ENCODE measurements at regions not wholly inside any gene's neighbourhood (a gene's known extent, or its start where the extent isn't known, plus 50 kb on each side); places are given as distances from the start of the nearest gene placed in this dataset.

DNA sequence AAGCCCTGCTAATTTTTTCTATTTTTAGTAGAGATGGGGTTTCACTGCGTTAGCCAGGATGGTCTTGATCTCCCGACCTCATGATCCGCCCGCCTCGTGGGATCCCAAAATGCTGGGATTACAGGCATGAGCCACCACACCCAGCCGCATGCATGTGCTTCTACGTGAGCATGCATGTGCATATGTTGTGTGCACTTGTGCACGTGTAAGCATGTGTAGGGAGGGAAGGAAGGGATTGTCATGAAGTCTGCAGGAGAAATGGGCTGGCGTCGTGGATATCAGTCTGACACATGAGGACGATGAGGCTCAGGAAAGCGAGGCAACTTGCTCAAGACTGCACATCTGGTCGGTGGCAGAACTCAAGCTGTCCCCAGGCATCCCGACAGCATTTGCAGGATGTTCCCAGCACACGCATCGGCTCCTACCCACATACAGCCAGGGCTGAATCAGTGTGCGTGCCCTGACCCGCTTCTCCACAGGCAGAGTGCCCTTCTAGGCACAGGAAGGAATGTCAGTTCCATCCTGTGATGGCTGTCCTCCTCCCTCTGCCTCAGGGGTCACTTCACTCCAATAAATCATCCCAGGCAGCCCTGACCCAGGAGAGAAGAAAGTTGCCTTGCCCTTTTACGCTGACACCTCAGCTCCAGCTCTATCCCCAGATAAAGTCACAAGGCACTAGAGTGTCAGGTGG lies 49.9 kb upstream of the SLC14A2 start:
- TF ChIP-seq POLR2A (IDR thresholded peaks at IDR 0.05) (no peak), EP300 (IDR thresholded peaks at IDR 0.05) (no peak)

Measured in ovary (tissue), 1 donor.